NT2/D1 (cell line): ENCODE measurements at regions not wholly inside any gene's neighbourhood (a gene's known extent, or its start where the extent isn't known, plus 50 kb on each side); places are given as distances from the start of the nearest gene placed in this dataset.

Experiments
- YY1 ChIP-seq: IDR thresholded peaks from 2 replicates; pipeline ENCODE4 v1.6.1; 2011; ENCODE audit not compliant: insufficient read length, insufficient read depth
- ZNF274 ChIP-seq: IDR thresholded peaks from 2 replicates; pipeline ENCODE4 v1.6.1; 2011; ENCODE audit warnings: mild to moderate bottlenecking, low read depth, low read length

DNA sequence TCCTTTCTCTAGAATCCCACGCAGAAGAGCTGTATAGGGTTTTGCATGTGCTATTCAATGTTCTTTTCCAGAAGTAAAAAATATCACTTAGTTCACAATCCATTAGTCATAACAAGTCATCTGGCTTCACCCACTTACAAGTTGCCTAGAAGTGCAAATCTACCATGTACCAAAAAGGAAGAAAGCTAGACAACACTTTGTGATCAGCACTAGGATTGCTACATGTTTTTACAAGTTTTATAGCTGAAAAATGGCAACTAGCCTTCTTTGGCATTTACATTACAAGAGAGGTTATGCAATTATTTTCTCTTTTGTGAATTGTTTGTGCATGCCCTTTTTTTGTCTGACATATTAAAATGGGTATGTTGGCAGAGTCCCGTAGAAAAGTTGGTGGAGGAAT lies 85.6 kb upstream of the PTPRK start:
- TF ChIP-seq ZNF274: no peak
- no peak for TF ChIP-seq YY1
